Stimulated activated CD4-positive, alpha-beta T cell treated with anti-CD3 and anti-CD28 coated beads, Interleukin-2, amount 100 ng/mL, for 48 hours (primary cell): ENCODE measurements at regions not wholly inside any gene's neighbourhood (a gene's known extent, or its start where the extent isn't known, plus 50 kb on each side); places are given as distances from the start of the nearest gene placed in this dataset.
"Not testable (repeated sequence)": the region's sequence is repeated elsewhere in the genome, so short reads cannot be mapped to it uniquely, and the experiment has no call there.

ENCODE experiments used
- DNase-seq, 2 donors: peaks; one replicate each; pipeline ENCODE4 v3.0.0-alpha.2; 2020

DNA sequence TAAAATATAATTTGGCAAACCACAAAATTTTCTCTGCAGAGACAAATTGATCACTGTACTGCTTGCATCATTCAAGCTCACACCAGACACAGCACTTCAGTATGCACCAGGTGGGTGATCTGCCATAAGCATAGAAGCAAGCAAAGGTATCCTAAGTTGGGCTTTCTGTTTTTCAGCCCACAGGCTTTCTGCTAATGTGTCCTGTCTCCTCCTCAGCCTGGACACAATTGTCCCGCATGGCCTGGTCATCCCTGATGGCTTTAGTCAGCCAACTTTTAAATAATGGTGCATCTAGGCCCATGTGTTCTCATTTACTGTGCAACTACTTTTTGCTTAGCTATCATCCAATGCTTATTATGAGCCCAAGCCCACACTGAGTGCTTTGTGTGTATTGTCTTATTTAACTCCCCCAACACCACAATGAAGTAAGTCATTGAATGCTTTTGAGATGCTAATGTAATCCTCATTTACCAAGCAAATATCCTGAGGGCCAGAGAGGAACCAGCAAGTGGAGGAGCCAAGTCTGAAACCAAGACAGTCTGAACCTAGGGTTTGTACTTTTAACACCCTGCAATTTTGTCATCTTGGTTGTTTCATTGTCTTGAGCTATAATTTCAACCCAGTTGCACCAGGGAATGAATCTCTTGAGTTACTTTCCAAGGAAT, 111.2 kb upstream of the SETBP1 start:
- DNase-seq, result no peak

- DNase-seq, result no peak
Measured at GRCh38 chr18:44579028-44579702, 101.5 kb upstream of the SETBP1 start.

GRCh38 chr18:44579745-44580144, 100.9 kb upstream of the SETBP1 start:
- DNase-seq, result no peak

DNA sequence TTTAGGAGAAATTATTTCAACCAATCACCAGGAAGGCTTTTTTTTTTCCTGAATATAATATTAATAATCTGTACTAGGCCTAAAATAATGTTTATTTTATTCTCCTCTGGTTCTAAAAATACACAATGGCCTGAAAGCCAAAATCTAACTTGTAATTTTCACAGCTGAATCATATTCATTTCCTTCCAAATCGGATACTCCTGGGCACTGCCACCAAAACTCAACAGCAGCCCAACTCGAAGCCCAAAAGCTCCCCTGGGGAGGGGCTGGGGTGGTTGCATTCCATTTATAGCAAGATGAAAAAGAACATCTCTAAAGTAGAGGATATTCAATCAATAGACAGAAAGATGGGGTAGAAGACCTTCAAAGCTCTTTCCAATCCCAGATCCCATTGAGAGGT, 100.5 kb upstream of the SETBP1 start:
- no peak for DNase-seq

DNA sequence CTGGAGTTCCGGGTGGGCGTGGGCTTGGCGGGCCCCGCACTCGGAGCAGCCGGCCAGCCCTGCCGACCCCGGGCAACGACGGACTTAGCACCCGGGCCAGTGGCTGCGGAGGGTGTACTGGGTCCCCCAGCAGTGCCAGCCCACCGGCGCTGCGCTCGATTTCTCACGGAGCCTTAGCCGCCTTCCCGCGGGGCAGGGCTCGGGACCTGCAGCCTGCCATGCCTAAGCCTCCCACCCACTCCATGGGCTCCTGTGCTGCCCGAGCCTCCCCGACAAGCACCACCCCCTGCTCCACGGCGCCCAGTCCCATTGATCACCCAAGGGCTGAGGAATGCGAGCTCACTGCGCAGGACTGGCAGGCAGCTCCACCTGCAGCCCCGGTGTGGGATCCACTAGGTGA, 99.9 kb upstream of the SETBP1 start:
- DNase-seq, result not testable (repeated sequence)

DNA sequence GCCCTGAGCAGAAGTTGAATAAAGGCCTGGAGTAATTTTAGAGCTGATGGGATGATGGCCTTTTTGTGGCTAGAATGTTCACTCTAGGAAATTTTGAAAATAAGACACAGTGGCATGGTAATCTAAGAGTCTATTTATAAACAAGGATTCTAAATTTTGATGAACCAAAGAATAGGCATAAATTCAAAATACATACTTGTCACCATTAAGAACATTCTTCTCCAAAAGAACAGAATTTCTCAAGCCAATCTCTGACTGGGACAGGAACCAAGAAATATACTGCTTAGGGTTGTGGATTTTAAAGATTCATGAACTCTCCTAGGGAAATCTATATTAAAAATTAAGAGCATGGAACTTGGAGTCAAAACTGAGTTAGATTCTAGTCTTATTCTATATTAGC, 98.2 kb upstream of the SETBP1 start:
- no peak for DNase-seq

GRCh38 chr18:44584900-44585299, 95.8 kb upstream of the SETBP1 start:
- no peak for DNase-seq

GRCh38 chr18:44586782-44587524, 93.7 kb upstream of the SETBP1 start:
- DNase-seq, result no peak

- no peak for DNase-seq
Measured at GRCh38 chr18:44588508-44588907, 92.2 kb upstream of the SETBP1 start.

DNA sequence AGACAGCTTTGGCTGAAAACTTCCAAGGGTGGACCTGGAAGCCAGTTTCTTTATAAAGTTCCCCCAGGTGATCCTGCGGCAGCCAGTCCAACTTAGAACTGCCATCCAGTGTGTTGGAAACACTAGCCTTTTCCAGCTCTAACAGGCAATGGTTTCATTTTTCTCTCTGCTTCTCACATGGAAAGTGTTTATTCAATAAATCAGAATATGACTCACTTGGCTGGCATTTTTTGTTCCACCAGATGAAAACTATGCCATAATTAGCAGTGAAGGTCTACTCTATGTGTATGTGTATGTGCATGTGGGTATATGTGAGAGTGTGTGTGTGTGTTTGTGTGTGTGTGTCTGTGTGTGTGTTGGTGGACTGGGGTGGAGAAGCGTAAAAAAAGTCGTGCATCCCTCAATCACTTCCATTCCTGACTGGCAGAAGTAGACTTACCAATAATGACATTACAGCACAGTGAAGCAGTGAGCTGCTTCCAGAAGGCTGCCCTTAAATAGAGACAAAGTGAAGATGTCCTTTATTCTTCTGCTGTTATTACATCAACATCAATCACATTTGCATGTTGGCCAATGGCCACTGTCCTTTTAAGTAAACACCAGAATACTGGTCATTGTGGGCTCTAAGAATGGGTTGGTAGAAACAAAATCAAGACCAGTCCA, 90.9 kb upstream of the SETBP1 start:
- no peak for DNase-seq

DNA sequence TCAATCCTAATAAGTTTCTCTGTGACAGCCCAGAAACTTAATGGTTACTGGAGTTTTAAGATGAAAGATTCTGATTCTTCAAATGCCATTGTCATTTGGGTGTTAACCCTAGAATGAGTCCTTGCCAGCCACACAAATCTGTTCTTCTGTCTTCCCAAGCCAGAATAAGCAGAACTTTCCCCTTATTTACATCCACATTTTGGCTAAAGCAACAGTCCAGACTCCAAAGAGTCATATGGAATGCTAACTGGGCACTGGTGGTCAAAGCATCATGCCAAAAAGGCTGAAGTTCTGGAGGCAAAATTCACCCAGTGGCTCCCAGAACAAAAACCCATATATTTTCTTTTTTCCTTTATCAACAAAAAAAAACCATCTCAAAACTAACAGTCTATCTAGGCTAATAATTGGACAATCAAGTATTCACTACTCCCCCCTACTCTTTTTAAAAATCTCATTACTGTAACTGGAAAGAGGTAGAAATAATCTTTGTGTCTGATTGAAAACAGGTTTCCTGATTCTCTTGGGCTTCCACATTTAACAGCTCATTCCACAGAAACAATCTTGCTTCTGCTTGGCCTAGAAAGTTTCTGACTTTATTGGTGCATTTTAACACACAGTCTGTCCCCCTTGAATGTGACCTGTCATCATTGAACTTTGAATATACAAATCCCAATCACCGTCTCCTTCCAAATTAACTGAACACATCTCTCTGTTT, 89.6 kb upstream of the SETBP1 start:
- DNase-seq, result no peak

DNA sequence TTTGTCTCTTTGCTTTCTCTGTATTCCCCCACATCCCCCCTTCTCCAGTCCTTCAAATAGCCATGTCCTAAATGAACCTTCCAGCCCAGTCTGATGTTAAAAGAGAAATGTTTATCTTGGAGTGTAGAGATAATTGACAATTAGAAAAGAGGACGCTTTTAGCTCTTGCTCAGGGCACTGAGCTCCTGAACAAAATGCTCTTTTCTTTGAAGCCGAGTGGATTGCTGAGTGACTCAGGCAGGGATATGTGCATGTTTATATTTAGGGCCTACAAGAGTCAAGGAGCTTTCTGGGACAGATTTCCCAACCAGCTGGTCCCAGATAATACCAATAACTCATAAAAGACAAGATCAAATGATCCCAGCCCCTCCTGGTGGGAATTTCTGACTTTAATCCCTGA, 88.0 kb upstream of the SETBP1 start:
- no peak for DNase-seq

- DNase-seq, result no peak
Measured at GRCh38 chr18:44594799-44595467, 85.8 kb upstream of the SETBP1 start.

- DNase-seq, result no peak
Measured at GRCh38 chr18:44597797-44598196, 82.9 kb upstream of the SETBP1 start.

DNA sequence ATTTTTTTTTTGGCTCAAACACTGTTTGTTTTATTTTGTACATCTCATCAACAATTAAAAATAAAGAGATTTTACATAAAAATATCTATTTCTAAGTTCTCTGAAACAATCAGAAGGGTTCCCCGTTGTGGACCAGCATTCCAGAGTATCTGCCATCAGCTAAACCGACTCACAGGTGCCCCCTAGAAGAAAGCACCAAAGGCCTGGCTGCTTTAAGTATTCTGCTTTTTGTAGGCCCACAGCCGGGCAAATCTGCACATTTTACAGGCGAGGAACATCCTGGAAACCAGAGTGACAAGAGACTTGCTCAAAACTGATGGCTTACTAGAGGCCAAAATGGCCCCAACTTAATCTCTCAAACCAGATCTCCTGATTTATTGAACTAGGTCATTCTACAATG, 82.2 kb upstream of the SETBP1 start:
- DNase-seq, result no peak

DNA sequence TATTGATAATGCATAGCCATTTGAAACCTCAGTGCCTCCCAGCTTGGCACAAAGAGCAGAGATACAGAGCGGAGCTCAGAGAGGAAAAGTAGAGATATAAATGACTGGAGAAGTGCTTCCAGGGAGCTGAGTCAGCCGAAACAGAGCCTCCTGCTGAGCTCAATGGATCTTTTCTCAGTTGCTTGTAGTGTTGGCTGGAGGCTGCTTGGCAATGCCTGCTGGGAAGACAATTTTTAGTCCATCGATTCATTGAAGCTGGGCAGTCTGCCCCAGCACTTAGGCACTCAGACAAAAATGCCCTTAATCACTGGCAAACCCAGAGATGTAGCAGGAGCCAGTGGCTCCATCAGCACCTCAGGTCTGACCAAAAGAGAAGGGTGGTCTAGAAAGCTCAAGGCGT, 81.3 kb upstream of the SETBP1 start:
- no peak for DNase-seq

GRCh38 chr18:44601447-44601846, 79.2 kb upstream of the SETBP1 start:
- no peak for DNase-seq

GRCh38 chr18:44602380-44602779, 78.3 kb upstream of the SETBP1 start:
- no peak for DNase-seq

- no peak for DNase-seq
Measured at GRCh38 chr18:44602845-44603244, 77.8 kb upstream of the SETBP1 start.

GRCh38 chr18:44609181-44609941, 71.3 kb upstream of the SETBP1 start:
- no peak for DNase-seq

GRCh38 chr18:44620812-44621211, 59.9 kb upstream of the SETBP1 start:
- DNase-seq, result no peak

- no peak for DNase-seq
Measured at GRCh38 chr18:44624052-44624451, 56.6 kb upstream of the SETBP1 start.
